ENCODE measurements at regions not wholly inside any gene's neighbourhood (a gene's known extent, or its start where the extent isn't known, plus 50 kb on each side); places are given as distances from the start of the nearest gene placed in this dataset.

GRCh38 chr7:41116337-41116736, 586.6 kb downstream of the INHBA start:
- H4K20me1 ChIP-seq (ENCODE audit: low read depth, low read length): no peaks in the 10 kb centered on the region
- 0 out of 2 replicates have a peak, but pooled peaks cover 11% of the 10 kb centered on the region for H3F3A ChIP-seq (ENCODE audit: insufficient read depth)
- peak overlapping the region; percentile 81 for H3K27ac ChIP-seq (ENCODE audit: low read depth, low read length)
- no peaks in the 10 kb centered on the region for H3K9me2 ChIP-seq (replicated peaks; ENCODE audit: insufficient read depth, low read length)
- H3K9ac ChIP-seq (ENCODE audit: low read length): peak overlapping the region; percentile 31
- H3K27me3 ChIP-seq (ENCODE audit: low read length): no peaks in the 10 kb centered on the region
- H2AFZ ChIP-seq (ENCODE audit: low read depth, low read length, severe bottlenecking): peak overlapping the region; percentile 3
- TF ChIP-seq CTCF (IDR thresholded peaks at IDR 0.05; ENCODE audit: insufficient read depth, low read length, poor library complexity, severe bottlenecking) (no peak), EZH2phosphoT487 (conservative IDR thresholded peaks at IDR 0.05; ENCODE audit: low read length) (no peak)
- H3K4me2 ChIP-seq (ENCODE audit: low read depth, low read length, poor library complexity, severe bottlenecking): peak overlapping the region; percentile 54
- H3K79me2 ChIP-seq (ENCODE audit: insufficient read depth, low read length): no peaks in the 10 kb centered on the region
- H3K36me3 ChIP-seq (ENCODE audit: low read length): no peaks in the 10 kb centered on the region
- no peak overlapping the region for H3K4me3 ChIP-seq (ENCODE audit: insufficient read depth, low read length, poor library complexity, severe bottlenecking)
- H3K9me3 ChIP-seq (ENCODE audit: insufficient read depth, low read length): no peaks in the 10 kb centered on the region; the same call in 1 of the 2 replicates

GRCh38 chr7:41114691-41115090, 588.2 kb downstream of the INHBA start:
- H2AFZ ChIP-seq (ENCODE audit: low read depth, low read length, severe bottlenecking): no peak overlapping the region
- H3K9me2 ChIP-seq (replicated peaks; ENCODE audit: insufficient read depth, low read length): no peaks in the 10 kb centered on the region
- no peaks in the 10 kb centered on the region for H4K20me1 ChIP-seq (ENCODE audit: low read depth, low read length)
- 0 out of 2 replicates have a peak, but pooled peaks cover 11% of the 10 kb centered on the region for H3F3A ChIP-seq (ENCODE audit: insufficient read depth)
- TF ChIP-seq EZH2phosphoT487 (conservative IDR thresholded peaks at IDR 0.05; ENCODE audit: low read length): no peak
- no peak for TF ChIP-seq CTCF (IDR thresholded peaks at IDR 0.05; ENCODE audit: insufficient read depth, low read length, poor library complexity, severe bottlenecking)
- H3K36me3 ChIP-seq (ENCODE audit: low read length): no peaks in the 10 kb centered on the region
- H3K9me3 ChIP-seq (ENCODE audit: insufficient read depth, low read length): no peaks in the 10 kb centered on the region; the same call in 1 of the 2 replicates
- H3K4me2 ChIP-seq (ENCODE audit: low read depth, low read length, poor library complexity, severe bottlenecking): no peak overlapping the region
- no peak overlapping the region for H3K27ac ChIP-seq (ENCODE audit: low read depth, low read length)
- H3K27me3 ChIP-seq (ENCODE audit: low read length): no peaks in the 10 kb centered on the region
- H3K79me2 ChIP-seq (ENCODE audit: insufficient read depth, low read length): no peaks in the 10 kb centered on the region
- H3K4me3 ChIP-seq (ENCODE audit: insufficient read depth, low read length, poor library complexity, severe bottlenecking): no peak overlapping the region
- H3K9ac ChIP-seq (ENCODE audit: low read length): no peak overlapping the region

GRCh38 chr7:41114131-41114530, 588.8 kb downstream of the INHBA start:
- no peak overlapping the region for H3K27ac ChIP-seq (ENCODE audit: low read depth, low read length)
- 0 out of 2 replicates have a peak, but pooled peaks cover 11% of the 10 kb centered on the region for H3F3A ChIP-seq (ENCODE audit: insufficient read depth)
- no peaks in the 10 kb centered on the region for H3K9me3 ChIP-seq (ENCODE audit: insufficient read depth, low read length)
- no peaks in the 10 kb centered on the region for H3K9me2 ChIP-seq (replicated peaks; ENCODE audit: insufficient read depth, low read length)
- no peak overlapping the region for H3K4me3 ChIP-seq (ENCODE audit: insufficient read depth, low read length, poor library complexity, severe bottlenecking)
- H3K9ac ChIP-seq (ENCODE audit: low read length): no peak overlapping the region
- H3K79me2 ChIP-seq (ENCODE audit: insufficient read depth, low read length): no peaks in the 10 kb centered on the region
- H3K36me3 ChIP-seq (ENCODE audit: low read length): no peaks in the 10 kb centered on the region
- H3K27me3 ChIP-seq (ENCODE audit: low read length): no peaks in the 10 kb centered on the region
- no peak overlapping the region for H2AFZ ChIP-seq (ENCODE audit: low read depth, low read length, severe bottlenecking)
- no peak for TF ChIP-seq EZH2phosphoT487 (conservative IDR thresholded peaks at IDR 0.05; ENCODE audit: low read length)
- no peak for TF ChIP-seq CTCF (IDR thresholded peaks at IDR 0.05; ENCODE audit: insufficient read depth, low read length, poor library complexity, severe bottlenecking)
- no peaks in the 10 kb centered on the region for H4K20me1 ChIP-seq (ENCODE audit: low read depth, low read length)
- H3K4me2 ChIP-seq (ENCODE audit: low read depth, low read length, poor library complexity, severe bottlenecking): no peak overlapping the region

Measured in SU-DHL-6 (cell line).